ENCODE measurements at regions not wholly inside any gene's neighbourhood (a gene's known extent, or its start where the extent isn't known, plus 50 kb on each side); places are given as distances from the start of the nearest gene placed in this dataset.

GRCh38 chr1:31122101-31122735 is 56.7 kb upstream of the PUM1 start:
- no peak for TF ChIP-seq TRIM28 (IDR thresholded peaks at IDR 0.05; ENCODE audit: borderline replicate concordance, low read length)
- TF ChIP-seq ZNF121 (tag by site-specific recombination; IDR thresholded peaks at IDR 0.05): 0 out of 2 replicates have a peak, but pooled peaks have one; percentile 28
- Histone ChIP-seq H3K4me3 (ENCODE audit: low read depth, low read length) (no peak overlapping the region), H3K27ac (ENCODE audit: extremely low read depth, low read depth, low read length) (no peak overlapping the region), H3K36me3 (ENCODE audit: control insufficient read depth in 2 of 2, insufficient read depth in 1 of 2, low read length in 2 of 2) (no peaks in the 10 kb centered on the region), H3K9me3 (ENCODE audit: control insufficient read depth, insufficient read depth, low read depth, low read length) (no peaks in the 10 kb centered on the region), H3K4me1 (ENCODE audit: control insufficient read depth, insufficient read depth, low read length) (no peaks in the 10 kb centered on the region)
- CTCF ChIA-PET: no interaction called here
- POLR2A ChIA-PET: no interaction called here

DNA sequence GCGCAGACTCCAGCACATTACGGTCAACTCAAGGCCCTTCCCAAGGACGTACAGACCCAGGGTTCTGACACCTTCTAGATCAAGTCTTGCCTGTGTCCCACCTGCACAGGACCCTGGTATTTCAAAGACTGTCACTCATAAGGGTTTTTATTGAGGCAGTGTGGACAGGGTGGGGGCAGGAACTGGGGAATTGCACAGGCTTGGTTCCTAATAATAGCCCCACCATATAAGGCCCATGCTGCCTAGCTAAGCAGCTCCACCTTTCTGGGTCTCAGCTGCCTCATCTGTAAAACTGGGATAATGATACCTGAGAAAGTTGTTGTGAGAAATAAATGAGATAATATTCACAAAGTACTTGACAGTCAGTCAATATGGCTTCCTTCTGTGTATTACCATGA is 55.3 kb upstream of the PUM1 start:
- Histone ChIP-seq H3K4me1 (ENCODE audit: control insufficient read depth, insufficient read depth, low read length) (no peaks in the 10 kb centered on the region), H3K36me3 (ENCODE audit: control insufficient read depth in 2 of 2, insufficient read depth in 1 of 2, low read length in 2 of 2) (no peaks in the 10 kb centered on the region), H3K9me3 (ENCODE audit: control insufficient read depth, insufficient read depth, low read depth, low read length) (no peaks in the 10 kb centered on the region), H3K27ac (ENCODE audit: extremely low read depth, low read depth, low read length) (no peak overlapping the region), H3K4me3 (ENCODE audit: low read depth, low read length) (no peak overlapping the region)
- ChIA-PET POLR2A (no interaction called here), CTCF (interaction anchor here (0.6 kb wide), 3 partner anchors 10 to 76 kb away, joined by 3 to 5 read pairs (median 4); no protein-coding TSS in a partner anchor)
- TF ChIP-seq BCL11B (tag by site-specific recombination; IDR thresholded peaks at IDR 0.05; ENCODE audit: low read depth) (no peak), ZNF664 (tag by site-specific recombination; IDR thresholded peaks at IDR 0.05) (peak; percentile 68; the same call in 1 of the 2 replicates)

GRCh38 chr1:31116022-31116421 is 50.5 kb upstream of the PUM1 start:
- ChIA-PET POLR2A (no interaction called here), CTCF (interaction anchor here (1.4 kb wide), 1 partner anchor 65 kb away, joined by 4 read pairs; no protein-coding TSS in a partner anchor)
- no peak overlapping the region for H3K27ac ChIP-seq (ENCODE audit: extremely low read depth, low read depth, low read length)
- no peaks in the 10 kb centered on the region for H3K36me3 ChIP-seq (ENCODE audit: control insufficient read depth in 2 of 2, insufficient read depth in 1 of 2, low read length in 2 of 2)
- H3K4me1 ChIP-seq (ENCODE audit: control insufficient read depth, insufficient read depth, low read length): no peaks in the 10 kb centered on the region
- TF ChIP-seq ZNF426 (tag by site-specific recombination; IDR thresholded peaks at IDR 0.05) (no peak), ZNF121 (tag by site-specific recombination; IDR thresholded peaks at IDR 0.05) (peak; percentile 75; the same call in 1 of the 2 replicates)
- H3K9me3 ChIP-seq (ENCODE audit: control insufficient read depth, insufficient read depth, low read depth, low read length): no peaks in the 10 kb centered on the region
- no peak overlapping the region for H3K4me3 ChIP-seq (ENCODE audit: low read depth, low read length)
